GM18907 (cell line): ENCODE measurements at regions not wholly inside any gene's neighbourhood (a gene's known extent, or its start where the extent isn't known, plus 50 kb on each side); places are given as distances from the start of the nearest gene placed in this dataset.

Experiments
- ATAC-seq: cut with Tn5 transposase; IDR thresholded peaks from one replicate; pipeline ENCODE4 v1.9.1; 2021; ENCODE audit warnings: mild to moderate bottlenecking, moderate library complexity; ENCODE audit not compliant: unreplicated experiment

DNA sequence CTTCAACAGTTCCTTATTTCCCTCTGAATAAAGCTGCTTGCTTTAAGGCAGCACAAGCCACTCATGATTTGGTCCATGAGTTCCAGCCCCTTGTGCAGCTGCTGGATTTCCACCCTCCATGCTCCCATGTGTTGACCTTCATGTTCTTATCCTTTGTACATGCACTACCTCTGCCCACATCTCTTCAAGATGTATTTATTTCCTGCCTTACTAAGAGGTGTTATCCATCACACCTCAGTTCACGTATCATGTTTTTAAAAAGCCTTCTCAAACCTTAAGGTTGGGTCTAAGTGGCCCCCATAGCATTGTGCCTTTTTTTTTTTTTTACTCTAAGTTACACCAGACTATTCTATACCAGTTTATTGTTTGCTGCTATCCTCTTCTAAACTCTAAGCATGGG is 107.7 kb downstream of the SIPA1L2 start:
- ATAC-seq, result no peak

- ATAC-seq, result no peak
Measured at GRCh38 chr1:232521660-232522059, 108.3 kb downstream of the SIPA1L2 start.

- no peak for ATAC-seq
Measured at GRCh38 chr1:232519186-232519585, 110.7 kb downstream of the SIPA1L2 start.

DNA sequence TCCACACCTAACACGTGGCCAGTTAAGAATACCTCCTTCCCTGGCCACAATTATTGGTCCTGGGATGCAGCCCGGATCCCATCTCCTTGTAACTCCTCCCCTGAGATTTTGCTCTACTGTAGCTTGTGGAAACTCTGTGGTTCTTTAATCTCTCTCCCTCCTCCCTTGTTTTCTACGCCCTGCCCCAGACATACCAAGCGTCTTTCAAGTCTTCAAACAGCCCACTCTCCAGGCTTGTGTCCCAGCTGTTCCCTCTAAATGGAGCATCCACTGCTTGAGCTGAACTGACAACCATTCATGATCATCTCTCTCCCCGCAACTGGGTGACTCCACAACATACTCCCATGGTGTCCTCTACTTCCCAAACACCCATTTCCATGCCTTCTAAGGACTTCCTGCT is 111.6 kb downstream of the SIPA1L2 start:
- ATAC-seq, result no peak

DNA sequence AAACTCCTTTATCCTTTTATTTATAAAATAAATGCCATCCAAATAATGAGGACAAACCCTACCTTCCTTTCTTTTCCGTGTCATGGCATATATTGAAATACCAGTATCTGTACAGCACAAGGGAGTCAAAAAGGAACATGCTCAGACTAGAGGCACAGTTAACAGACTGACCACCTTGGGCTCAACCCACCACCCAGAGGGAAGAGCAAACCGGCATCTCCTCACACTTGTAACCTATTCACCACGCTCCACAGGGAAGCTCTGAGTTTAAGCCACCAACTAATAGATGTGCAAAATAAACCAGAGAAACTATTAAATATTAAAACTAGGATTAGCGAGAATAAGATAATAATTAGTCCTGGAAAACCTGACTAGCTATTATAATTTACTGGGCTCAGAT is 112.7 kb downstream of the SIPA1L2 start:
- ATAC-seq, result no peak

GRCh38 chr1:232515706-232516105 is 114.2 kb downstream of the SIPA1L2 start:
- ATAC-seq, result no peak

DNA sequence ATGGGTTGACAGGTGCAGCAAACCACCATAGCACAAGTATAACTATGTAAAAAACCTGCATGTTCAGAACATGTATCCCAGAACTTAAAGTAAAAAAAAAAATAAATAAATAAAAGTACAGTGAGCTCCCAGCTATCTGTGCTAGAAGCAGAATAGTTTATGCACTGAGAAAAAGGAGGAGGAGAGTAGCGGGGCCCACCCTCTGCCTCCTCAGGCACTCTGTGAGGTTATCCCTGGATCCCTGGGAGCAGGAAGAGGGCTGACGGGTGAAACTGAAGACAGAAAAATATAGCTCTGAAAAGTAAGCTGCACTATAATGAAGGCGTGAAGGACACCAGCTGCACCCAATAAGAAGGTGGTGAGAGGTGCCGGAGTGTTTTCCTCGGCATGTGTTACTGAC is 117.2 kb downstream of the SIPA1L2 start:
- ATAC-seq, result no peak

- ATAC-seq, result no peak
Measured at GRCh38 chr1:232511172-232511571, 118.8 kb downstream of the SIPA1L2 start.

GRCh38 chr1:232510367-232511110 is 119.4 kb downstream of the SIPA1L2 start:
- no peak for ATAC-seq

DNA sequence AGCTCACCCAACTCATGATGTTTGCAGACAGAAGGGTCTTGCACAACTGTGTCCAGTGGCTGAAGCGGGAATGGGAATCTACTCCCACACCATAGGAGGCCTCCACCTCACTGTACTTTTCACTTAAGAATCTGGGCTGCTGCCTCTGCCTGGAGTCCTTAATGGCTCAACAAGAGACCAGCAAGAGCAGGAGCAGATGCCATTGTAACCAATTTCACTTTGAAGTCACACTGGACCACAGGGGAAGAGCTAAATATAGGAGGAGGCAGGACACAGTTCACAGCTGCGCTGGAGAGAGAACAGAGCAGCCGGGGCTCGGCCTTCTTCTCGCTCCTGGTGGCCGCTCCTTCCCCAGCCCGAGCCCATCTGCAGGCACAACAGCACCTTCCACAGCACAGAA is 120.4 kb downstream of the SIPA1L2 start:
- ATAC-seq, result no peak

- ATAC-seq, result no peak
Measured at GRCh38 chr1:232508130-232508701, 121.7 kb downstream of the SIPA1L2 start.

- no peak for ATAC-seq
Measured at GRCh38 chr1:232507571-232507970, 122.4 kb downstream of the SIPA1L2 start.

GRCh38 chr1:232505884-232506283 is 124.0 kb downstream of the SIPA1L2 start:
- ATAC-seq, result no peak

DNA sequence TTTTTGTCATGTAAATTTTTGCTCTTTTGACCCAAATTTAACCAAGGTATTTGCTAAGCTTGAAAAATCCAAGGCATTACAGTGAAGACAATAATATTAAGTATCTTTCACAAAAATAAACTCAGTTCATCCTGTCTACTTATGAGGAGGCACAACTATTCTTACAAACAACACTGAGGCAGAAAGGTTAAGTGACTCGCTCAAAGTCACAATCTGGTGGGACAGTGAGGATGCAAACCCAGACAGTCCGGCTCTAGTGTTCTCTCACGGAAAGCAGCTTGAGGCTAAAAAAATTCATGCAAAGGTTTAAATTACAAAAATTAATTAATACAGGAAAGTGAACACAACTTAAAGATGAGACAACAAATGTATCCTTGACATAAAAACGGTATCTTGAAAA is 125.3 kb downstream of the SIPA1L2 start:
- ATAC-seq, result no peak

DNA sequence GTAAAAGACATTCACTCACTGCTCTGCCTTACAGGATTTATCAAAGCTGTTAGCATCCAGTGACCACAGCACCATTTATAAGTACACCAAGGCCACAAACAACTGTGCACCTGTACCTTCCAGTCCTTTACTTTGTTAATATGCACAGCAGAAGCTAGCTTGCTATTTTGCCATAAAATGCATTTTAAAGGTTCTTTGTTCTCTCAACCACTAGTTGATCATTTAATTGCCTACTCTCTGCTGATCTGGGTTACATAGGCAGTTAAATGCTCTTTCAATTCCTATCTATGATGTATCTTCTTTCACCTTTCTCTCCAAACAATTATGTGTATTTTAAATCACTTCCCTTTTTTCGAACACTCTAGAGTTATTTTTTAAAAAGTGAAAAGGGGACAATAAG is 126.4 kb downstream of the SIPA1L2 start:
- no peak for ATAC-seq

- no peak for ATAC-seq
Measured at GRCh38 chr1:232501854-232502253, 128.1 kb downstream of the SIPA1L2 start.

DNA sequence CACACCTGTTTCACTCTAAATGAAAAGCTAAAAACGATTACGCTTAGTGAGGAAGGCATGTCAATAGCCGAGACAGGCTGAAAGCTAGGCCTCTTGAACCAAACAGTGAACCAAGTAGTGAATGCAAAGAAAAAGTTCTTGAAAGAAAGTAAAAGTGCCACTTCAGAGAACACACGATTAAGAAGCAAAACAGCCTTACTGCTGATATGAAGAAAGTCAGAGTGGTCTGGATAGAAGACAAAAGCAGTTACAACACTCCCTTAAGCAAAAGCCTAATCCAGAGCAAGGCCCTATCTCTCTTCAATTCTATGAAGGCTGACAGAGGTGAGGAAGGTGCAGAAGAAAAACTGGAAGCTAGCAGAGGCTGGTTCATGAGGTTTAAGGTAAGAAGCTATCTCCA is 130.7 kb downstream of the SIPA1L2 start:
- ATAC-seq, result no peak

DNA sequence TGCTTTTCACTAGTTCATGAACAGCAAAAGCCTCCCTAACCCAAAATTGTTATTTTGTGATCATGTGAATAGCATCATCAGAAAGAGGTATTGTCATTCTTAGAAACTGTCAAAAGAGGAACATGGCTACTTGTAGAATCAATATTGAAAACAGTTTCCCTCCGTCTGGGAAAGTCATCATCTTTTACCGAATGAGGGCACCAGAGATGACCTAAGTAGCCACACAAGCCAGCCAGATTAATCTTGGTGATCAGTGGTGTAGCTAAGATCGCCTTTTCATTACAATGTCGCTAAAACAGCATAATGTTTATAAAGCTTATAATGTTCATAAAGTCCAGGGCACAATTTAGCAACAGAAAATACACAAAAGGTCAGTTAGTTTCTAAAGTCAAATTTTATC is 136.1 kb downstream of the SIPA1L2 start:
- ATAC-seq, result no peak

DNA sequence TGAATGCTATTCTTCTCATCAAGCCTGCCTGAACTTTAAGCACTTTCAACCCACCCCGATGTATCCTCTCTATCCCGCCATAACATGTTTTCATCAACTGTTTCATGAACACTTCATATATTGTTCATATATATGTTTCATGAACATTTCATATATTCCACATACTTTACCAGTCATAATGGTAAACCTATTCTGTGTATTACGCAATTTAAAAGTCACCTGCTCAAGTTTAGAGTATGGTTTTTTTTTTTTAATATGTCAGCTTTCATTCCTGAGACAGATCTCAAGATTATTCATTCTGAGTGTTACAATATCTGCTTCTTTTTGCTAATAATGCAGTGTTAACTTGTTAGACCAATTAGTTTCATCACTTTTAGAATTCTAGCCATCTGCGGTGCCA is 140.7 kb downstream of the SIPA1L2 start:
- no peak for ATAC-seq

- no peak for ATAC-seq
Measured at GRCh38 chr1:232487236-232487635, 142.7 kb downstream of the SIPA1L2 start.

DNA sequence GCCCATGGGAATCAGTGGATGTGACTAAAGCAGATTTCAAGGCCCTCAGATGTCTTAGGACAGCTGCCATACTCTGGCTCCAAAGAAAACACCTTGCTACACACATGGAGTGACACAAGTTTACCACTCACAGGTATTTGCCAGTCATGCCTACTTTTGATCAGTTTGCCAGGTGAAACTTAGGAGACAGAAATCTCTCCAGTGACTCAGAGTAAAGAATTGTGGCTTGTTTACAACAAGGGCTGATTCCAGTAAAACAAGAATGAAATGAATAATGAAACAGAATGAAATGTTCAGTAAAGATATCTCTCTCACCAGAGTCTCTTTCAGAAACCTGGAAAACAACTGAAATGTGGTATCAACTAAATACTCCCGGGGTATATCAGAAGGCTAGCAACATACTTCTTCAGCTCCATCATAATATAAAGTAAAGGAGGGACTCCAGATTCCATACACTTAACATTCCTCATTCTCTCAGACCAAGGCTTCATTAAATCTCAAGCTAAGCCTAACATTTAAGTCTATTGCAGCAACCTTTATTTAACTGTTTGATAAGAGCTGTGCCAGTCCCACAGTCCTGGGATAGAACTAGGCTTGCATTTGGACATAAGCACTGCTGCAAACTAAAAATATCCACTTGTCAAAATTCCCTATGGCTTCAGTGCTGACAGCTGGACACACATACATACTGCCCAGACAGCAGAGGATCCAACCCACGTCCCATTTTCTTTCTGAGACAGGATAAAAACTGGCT is 143.3 kb downstream of the SIPA1L2 start:
- ATAC-seq, result no peak

DNA sequence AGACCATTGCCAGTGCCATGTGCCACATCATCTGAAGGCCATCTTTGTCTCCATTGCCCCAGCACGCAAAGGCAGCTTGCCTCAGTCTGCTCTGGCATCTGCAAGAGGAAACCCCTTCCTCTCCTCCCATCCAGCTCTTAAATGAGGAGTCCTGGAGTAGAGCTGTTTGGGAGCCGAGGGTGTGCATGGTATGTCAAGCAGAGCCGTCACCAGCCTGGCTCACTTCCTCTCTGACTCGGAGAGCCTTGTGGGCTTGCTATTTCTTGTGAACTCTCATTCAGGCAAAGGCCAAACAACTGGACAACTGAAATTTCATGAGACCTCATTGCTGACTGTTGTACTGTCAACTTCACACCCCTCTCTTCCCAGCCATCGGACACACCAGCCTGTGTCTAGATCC is 143.9 kb downstream of the SIPA1L2 start:
- ATAC-seq, result no peak
